Cardiac muscle cell (in vitro differentiated cells and primary cell): ENCODE measurements at regions not wholly inside any gene's neighbourhood (a gene's known extent, or its start where the extent isn't known, plus 50 kb on each side); places are given as distances from the start of the nearest gene placed in this dataset.
A peak's percentile ranks its signal among the peaks of the same experiment; 100 is the strongest.
"Not testable (repeated sequence)": the region's sequence is repeated elsewhere in the genome, so short reads cannot be mapped to it uniquely, and the experiment has no call there.

Experiments
- DNase-seq, 2 donors: peaks; one replicate each; pipeline versions ENCODE4 v3.0.0 to v3.0.0-alpha.2; 2010 to 2017; ENCODE audit warnings: low read depth in 1 of 2, low spot score in 1 of 2
- H3K27ac ChIP-seq: fragments of 200-600 bp; sonication (generic); 2 replicates; pipeline ENCODE4 v1.5.1; 2016
- H3K27me3 ChIP-seq: fragments of 200-600 bp; sonication (generic); 2 replicates; pipeline ENCODE4 v1.6.0; 2016; ENCODE audit warnings: control low read depth
- H3K36me3 ChIP-seq: fragments of 200-600 bp; sonication (generic); 2 replicates; pipeline ENCODE4 v1.5.1; 2016; ENCODE audit warnings: control low read depth
- H3K4me1 ChIP-seq: fragments of 200-600 bp; sonication (generic); 2 replicates; pipeline ENCODE4 v1.8.1; 2017; ENCODE audit warnings: low read depth, mild to moderate bottlenecking, mixed run types
- H3K4me3 ChIP-seq: fragments of 200-600 bp; sonication (generic); 2 replicates; pipeline ENCODE4 v1.5.1; 2016; ENCODE audit warnings: mild to moderate bottlenecking
- H3K9me3 ChIP-seq: fragments of 200-600 bp; sonication (generic); 2 replicates; pipeline ENCODE4 v1.5.1; 2017; ENCODE audit warnings: low read depth, mild to moderate bottlenecking, control low read depth
- CTCF ChIP-seq: IDR thresholded peaks from 2 replicates; pipeline ENCODE4 v1.5.1; 2012; ENCODE audit warnings: low read depth, mild to moderate bottlenecking, low read length

DNA sequence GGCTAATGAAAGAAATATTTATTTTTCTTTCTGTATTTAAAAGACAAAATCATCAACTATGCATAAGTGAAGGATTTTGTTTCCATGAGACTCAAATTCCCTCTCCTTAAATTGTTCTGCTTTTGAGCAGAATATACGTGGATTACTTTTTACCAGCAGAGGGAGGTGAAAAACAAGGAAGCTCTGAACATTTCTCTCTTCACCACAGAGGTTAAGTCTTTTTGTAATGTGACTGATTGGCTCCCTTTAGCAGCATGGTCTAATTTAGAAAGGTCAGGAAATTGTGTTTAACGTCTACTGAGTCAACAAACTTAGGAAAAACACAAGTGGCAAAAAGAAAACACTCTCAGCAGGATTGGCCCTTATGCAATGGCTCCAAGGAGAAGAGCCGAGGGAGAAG, 55.1 kb upstream of the F9 start:
- H3K9me3 ChIP-seq = no peaks in the 10 kb centered on the region
- H3K36me3 ChIP-seq = no peaks in the 10 kb centered on the region
- H3K27me3 ChIP-seq = no peaks in the 10 kb centered on the region
- no peak overlapping the region for H3K27ac ChIP-seq
- TF ChIP-seq CTCF = no peak
- no peaks in the 10 kb centered on the region for H3K4me1 ChIP-seq
- DNase-seq = no peak
- H3K4me3 ChIP-seq = no peak overlapping the region

- H3K4me3 ChIP-seq, H3K36me3 ChIP-seq, H3K27me3 ChIP-seq, H3K9me3 ChIP-seq, H3K27ac ChIP-seq, DNase-seq, H3K4me1 ChIP-seq: not testable (repeated sequence)
Observed at GRCh38 chrX:139461945-139462344, 68.6 kb upstream of the F9 start.

- no peaks in the 10 kb centered on the region for H3K4me1 ChIP-seq
- H3K27me3 ChIP-seq = no peaks in the 10 kb centered on the region
- no peak for TF ChIP-seq CTCF
- H3K4me3 ChIP-seq = no peak overlapping the region
- no peak overlapping the region for H3K27ac ChIP-seq
- H3K36me3 ChIP-seq = no peaks in the 10 kb centered on the region
- no peaks in the 10 kb centered on the region for H3K9me3 ChIP-seq
- DNase-seq = no peak
Observed at GRCh38 chrX:139454743-139455142, 75.8 kb upstream of the F9 start.

GRCh38 chrX:139448996-139449395, 81.5 kb upstream of the F9 start:
- no peaks in the 10 kb centered on the region for H3K9me3 ChIP-seq
- H3K4me1 ChIP-seq = no peaks in the 10 kb centered on the region
- no peak for DNase-seq
- H3K4me3 ChIP-seq = no peak overlapping the region
- H3K27me3 ChIP-seq = no peaks in the 10 kb centered on the region
- no peak overlapping the region for H3K27ac ChIP-seq
- TF ChIP-seq CTCF = no peak
- H3K36me3 ChIP-seq = no peaks in the 10 kb centered on the region

DNA sequence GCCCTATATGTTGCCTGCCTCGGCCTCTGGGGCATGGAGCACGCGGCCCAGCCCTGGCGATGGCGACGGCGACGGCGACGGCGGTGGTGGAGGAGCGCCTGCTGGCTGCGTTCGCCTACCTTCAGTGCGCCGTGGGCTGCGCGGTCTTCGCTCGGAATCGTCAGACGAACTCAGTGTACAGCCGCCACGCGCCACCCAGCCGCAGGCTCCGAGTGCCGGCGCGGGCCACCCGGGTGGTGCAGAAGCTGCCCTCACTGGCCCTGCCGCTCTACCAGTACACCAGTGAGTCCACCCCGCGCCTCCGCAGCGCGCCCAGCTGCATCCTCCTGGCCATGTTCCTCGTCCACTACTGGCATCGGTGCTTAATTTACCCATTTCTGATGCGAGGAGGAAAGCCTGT, 83.7 kb upstream of the F9 start:
- H3K9me3 ChIP-seq = no peaks in the 10 kb centered on the region
- H3K27me3 ChIP-seq = no peaks in the 10 kb centered on the region
- no peak overlapping the region for H3K4me3 ChIP-seq

DNA sequence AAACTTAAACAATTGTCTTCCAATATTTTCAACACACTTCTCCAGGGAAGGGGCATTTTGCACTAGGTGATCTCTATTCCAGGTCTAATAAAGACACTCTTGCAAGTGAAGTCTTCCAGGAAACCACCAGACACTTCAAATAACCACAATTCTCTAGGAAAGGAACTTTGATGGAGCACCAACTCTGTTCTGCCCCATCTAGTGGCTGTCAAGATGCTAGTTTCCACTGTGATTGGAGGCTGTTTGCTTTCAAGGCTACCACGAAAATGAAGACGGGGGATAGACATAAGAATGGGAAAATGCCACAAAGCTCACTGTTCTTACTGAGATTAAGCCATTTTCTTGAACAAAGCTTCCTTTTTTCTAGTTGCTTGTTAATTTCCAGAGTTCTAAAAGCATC, 100.6 kb upstream of the F9 start:
- no peak overlapping the region for H3K4me3 ChIP-seq
- peak in 1 of 2 donors; percentile 2 for DNase-seq

More for the DNA sequence above, 83.7 kb upstream of the F9 start:
- Histone ChIP-seq H3K27ac (no peak overlapping the region), H3K4me1 (no peaks in the 10 kb centered on the region), H3K36me3 (no peaks in the 10 kb centered on the region)
- no peak for TF ChIP-seq CTCF
- no peak for DNase-seq

More for the DNA sequence above, 100.6 kb upstream of the F9 start:
- Histone ChIP-seq H3K9me3 (no peaks in the 10 kb centered on the region), H3K4me1 (no peaks in the 10 kb centered on the region), H3K27ac (no peak overlapping the region), H3K27me3 (no peaks in the 10 kb centered on the region), H3K36me3 (no peaks in the 10 kb centered on the region)
- no peak for TF ChIP-seq CTCF
